Nucleus accumbens (tissue), 56 donors: ENCODE measurements at regions not wholly inside any gene's neighbourhood (a gene's known extent, or its start where the extent isn't known, plus 50 kb on each side); places are given as distances from the start of the nearest gene placed in this dataset.
"Not testable (repeated sequence)": the region's sequence is repeated elsewhere in the genome, so short reads cannot be mapped to it uniquely, and the experiment has no call there.

Experiments used
- DNase-seq, 56 donors: peaks; one replicate each; lab custom pipeline; 2025; lab: John Stamatoyannopoulos, UW

DNA sequence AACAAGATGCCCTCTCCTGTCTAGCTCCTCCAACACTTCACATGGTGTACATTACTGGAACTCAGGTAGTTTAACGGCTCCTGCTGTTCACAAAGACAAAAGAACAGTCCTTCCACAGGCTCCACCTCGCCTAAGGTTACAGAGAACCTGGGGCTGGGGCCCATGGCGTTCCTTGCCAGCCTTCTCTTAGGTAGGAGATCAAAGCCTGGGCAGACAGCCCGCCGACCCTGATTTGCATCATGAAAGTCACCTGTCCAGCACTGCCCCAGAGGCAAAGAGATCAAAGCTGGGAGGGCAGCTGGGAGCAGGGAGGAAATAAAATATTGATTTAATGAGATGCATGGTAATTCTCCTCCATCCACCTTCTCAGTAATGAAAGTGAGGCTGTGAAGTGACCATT, 115.0 kb upstream of the SLIT3 start:
- no peak for DNase-seq

DNA sequence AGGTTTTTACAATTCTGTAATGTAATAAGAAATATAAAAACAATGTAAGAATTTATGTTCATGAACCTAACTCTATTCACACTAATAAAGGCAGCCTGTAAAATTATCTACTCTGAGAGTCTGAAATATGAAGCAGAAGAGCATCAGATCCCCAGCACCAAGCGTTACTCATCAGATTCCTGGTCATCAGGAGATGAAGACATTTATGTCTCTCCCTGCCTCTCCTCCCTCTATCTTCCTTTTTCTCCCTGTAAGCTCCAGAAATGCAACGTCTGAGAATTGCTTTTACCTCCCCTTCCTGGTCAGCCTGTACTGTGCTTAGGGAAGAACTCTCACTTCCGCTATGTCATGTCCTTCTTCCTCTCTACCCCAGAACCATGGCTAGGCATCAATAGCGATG, 114.4 kb upstream of the SLIT3 start:
- DNase-seq: no peak

DNA sequence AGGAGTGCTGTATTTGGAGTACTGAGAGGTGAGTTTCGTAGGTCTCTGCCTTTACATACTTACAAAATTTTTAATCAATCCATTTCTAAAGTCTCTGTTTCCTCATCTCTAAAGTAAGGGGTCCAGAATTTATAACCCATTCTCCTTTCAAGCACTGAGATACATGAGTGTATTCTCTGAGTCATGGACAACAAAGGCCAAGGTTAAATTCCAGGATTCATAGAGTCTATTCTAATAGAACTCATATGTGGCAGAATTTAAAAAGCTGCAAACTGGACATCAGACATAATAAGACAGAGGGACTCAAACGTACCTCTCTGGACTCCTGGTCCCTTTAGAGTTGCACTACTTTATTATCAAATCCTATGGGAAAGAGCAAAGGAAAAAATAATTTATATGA, 112.5 kb upstream of the SLIT3 start:
- no peak for DNase-seq

DNA sequence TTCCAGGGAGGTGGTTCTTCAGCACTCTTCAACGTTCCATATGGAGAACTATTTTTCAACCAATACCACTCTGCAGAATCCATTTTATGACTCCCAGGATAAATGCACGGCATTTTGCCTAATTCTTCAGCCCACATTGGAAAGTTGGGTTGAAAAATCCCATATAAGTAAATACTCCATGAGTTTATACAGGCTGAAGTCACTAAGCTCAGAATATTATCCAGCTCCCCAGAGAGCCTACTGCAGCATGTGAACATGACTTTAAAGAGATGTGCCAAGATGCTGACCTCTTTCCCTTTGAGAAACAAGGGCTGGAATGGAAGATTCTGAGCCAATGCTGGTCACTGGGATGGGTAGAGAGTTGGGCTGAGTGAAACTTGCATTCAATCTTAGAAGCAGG, 111.9 kb upstream of the SLIT3 start:
- no peak for DNase-seq

DNA sequence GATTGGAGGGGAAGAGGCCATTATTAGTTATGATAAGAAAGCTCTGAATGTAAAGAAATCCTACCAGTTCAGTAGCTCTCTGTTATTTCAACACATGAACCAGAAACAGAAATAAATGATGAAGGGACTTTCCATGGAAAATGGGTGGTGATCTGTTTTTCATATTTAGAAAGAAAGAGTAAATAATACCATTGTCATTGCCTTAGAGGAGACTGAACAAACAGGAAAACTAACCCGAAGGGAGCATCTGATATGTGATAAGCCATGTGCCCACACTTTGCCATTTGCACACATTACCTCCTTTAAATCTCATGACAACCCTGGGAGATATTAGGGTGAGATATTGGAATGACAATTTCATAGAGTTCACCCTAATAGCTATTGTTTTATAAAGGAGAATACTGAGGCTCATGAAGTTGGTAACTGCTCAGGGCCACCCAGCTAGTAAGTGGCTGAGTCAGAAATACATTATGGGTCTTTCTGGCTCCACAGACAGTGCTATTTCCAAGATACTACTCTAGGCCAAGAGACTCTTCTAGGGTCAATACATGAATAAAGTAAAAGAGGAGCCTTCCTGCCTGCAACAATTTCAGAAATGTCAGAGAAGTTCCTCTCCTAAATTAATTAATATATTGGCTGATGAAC, 111.0 kb upstream of the SLIT3 start:
- DNase-seq: no peak

DNA sequence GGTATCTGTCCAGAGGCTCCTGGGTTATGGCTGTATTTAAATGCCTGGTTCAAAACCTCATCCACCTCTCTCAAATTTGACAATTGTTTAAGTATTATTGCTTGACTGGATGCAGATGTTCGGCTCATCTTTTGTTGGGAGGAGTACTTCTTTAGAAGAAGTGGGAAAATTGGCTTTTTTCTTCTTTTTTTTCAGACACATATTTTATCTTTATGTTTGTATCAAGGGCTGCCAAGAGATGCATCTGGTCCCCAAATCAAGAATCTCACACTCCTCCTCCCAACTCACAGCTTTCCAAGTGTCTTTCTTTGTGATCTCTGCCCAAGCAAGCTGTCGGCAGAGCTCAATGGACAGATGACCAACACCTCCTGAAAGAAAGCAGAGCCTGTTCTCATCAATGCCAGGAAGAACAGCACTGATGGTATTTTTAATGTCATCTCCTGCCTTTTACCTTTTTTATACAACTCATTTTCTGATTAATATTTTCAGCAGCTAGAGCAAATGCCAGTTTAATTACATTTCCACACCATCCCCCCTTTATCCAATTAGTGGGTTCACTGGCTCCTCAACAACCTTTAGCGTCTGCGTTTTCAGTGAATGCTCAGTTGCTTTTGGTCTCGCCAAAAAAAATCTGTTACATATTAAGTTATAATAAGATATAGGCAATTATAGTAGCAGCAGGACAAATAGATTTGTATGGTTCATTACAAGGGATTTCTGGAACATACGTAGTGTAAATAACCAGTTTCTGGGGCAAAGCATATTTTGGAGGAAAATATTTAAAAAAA, 110.3 kb upstream of the SLIT3 start:
- no peak for DNase-seq

DNA sequence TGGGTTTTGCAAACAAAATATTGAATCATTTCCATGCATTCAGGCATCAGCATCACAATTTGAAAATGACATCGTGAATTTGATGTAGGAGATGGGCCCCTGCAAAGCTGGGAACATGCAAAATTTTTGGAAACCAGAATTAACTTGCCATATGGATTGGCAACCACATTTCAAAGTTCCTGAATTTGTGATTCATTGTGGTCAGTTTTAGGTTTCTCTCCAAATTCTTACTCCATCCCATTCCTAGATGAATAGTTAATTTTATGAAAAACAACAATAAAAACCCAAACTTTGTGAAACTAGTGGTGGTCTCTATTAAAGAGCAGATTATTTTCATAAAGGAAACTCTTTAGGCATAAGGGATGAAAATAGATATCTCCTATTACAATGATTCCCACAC, 107.8 kb upstream of the SLIT3 start:
- no peak for DNase-seq

DNA sequence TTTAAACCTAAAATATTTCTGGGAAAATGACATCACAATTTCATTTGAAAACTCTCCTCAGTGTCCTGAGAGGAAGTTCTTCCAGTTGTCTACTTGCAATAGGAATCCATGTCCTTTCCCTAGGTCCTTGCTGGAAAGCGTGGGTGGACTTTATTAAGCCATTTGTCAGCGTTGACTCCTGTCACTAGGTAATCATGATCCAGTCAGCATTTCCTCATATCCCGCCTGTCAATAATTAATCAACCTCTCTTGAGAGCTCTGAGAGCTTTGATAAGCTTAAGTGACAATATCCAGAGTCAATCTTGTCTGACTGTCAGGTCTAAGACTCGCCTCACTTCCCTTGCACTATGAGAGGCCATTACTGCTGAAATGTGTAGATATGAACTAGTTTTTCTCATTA, 107.2 kb upstream of the SLIT3 start:
- DNase-seq: no peak

DNA sequence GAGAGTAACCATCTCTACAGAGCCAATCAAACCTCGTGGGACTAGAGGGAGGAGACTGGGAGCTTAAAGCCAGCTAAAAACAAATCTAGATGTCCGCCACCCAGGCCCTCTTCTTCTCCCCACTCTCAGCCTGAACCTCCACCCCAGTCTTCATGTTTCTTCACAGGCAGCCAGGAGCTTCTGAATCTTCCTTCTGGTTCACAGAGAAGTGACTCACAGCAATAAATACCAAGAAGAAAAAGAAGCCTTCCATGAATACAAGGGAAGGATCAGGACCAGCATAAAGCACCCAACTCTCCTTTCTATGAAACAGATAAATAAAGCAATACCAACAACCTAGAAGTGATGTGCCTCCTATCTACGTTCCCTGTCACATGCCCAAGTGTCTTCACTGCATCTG, 103.3 kb upstream of the SLIT3 start:
- no peak for DNase-seq

DNA sequence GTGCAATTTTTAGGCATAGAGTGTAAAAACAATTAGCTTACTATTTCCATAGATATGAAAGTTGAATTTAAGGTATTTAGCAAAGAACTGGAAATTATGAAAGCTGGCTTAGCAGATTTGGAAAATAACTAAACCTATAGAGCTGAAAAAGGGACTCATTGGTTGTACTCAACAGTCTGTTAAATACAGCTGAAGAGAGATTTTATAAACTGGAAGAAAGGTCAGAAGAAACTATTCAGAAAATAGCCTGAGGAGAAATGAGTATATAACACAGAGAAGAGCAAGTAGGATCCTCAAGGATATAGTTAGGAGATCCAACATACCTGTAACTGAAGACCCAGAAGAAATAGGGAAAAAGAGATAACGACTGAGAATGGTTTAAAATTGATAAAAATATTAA, 97.6 kb upstream of the SLIT3 start:
- no peak for DNase-seq

DNA sequence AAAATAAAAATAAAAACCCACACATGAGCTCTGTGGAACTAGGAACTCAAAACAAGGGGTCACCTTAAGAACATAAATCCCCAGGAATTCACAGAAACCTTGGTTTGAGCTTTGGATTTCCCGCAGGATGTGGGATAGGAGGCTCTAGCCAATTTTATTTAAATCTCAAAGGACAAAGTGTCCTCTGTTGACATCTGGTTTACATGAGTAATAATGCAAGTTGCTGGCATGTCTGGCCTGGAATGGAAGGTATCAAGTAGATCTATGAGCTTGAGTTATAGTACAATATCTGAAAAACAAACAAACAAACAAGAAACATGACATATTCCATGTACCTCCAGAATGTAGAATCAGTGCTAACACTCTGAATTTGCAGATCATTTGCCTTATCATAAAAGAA, 94.2 kb upstream of the SLIT3 start:
- DNase-seq: no peak

DNA sequence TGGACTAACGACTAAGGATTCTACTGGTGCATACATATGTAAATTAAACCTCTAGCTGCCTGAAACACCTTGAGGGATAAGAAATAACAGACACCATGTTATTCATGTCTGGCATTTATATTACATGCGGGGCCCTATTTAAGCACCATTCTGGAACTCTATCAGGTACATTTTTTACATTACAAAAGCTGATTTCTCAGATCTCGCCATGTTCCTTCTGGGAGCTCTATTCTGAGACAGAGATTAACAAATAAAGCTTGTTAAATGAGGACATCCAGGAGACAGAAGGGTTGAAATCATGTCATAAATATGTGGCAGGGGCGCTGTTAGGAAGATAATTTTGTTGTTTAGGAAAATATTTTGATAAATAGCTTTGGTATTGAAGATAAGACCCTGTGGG, 93.4 kb upstream of the SLIT3 start:
- no peak for DNase-seq

DNA sequence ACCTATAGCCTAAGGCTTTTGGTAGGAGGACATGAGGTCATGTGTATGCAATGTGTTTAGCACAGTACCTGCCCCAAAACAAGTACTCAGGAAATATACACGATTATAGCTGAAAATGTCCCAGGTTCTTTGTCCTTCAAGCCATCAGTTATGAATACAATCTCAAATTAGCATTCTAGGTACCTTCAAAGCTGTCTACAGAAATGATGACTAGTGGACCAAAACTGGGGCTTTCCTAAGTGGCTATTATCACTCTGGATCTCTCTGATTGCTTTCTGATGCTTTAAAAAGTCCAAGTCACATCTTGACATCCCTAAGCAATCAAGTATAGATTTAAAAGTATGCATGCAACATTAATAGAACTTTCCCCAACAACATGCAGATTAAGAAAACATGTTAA, 93.0 kb upstream of the SLIT3 start:
- no peak for DNase-seq

DNA sequence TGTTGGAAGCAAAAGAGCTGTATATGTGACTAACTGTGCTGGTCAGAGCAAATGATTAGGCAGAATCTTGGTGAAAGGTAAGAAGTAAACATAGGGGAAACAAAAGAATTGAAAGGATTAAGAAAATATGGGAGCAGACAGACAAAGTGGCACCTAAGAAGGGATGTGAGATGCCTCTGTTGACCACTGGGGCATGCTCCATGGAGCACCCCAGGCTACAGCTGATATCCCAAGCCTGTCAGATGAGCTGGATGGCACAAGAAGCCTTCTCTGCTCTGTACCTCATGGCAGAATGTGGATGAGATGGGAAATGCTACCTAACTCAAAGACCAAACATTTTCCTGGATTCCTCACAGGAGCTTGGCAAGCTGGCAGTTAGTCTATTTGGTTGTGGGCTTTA, 89.3 kb upstream of the SLIT3 start:
- DNase-seq: no peak

DNA sequence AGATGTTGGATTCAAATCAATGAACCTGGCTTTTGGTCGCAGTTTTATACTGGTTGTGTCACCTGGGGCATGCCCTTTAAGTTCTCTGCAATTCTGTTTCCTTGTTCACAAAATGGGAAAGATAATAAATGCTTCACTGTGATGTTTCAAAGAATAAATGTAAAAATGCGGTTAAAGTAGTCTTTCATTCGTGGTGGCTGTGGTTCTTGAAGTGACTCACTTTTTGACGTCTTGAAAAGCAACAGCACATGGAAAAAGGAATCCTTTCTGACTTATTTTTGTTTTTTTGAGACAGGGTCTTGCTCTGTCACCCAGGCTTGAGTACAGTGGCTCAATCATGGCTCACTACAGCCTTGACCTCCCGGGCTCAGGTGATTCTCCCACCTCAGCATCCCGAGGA, 88.4 kb upstream of the SLIT3 start:
- DNase-seq: no peak

DNA sequence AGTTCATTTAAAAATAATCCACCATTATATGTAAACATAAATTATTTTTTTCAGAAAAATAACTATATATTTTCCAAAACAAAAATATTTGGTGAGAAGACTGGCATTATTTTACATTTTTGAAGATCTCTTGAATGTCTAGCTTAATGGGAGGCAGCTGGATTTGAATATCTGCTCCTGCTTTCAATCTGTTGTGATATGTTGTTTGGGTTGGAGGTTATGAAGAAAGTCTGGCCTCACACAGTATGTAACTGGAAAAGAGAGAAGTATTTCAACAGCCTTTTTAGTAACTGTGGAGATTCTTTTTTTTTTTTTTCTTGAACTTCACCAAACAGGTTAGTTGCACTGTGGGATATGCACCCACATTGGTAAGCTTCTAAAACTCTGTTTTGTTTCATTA, 84.7 kb upstream of the SLIT3 start:
- no peak for DNase-seq

DNA sequence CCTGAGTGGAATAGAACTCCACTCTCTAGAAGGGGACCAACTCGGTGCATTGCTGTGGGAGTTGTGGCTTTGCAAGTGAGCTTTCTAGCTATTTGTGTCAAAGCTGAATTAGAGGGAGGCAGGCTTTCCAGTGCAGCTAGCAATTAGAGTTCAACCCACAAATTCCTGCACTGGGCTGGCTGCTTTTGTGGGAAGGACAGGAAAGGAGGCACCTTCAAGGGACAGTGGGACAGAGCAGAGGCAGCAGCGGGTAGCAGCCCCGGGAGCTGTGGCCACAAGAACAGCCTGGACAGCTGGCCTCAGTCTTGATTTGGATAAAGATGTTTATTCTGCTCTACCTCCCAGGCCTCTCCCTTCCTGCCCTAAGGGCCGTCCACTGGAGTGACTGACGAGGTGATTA, 83.7 kb upstream of the SLIT3 start:
- DNase-seq: no peak

DNA sequence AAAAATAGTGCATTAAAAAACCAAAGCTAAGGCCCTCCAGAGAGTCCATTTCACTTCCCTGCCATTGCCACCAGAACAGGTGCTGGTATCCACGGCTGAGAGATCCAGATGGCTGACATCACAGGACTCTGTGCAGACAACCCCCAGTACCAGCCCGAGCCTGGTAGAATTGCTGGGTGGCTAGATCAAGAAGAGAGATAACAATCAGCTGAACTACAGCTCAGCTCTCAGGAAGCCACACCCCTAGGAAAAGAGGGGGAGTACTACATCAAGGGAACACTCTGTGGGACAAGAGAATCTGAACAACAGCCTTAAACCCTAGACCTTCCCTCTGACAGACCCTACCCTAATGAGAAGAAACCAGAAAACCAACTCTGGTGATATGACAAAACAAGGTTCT, 73.8 kb upstream of the SLIT3 start:
- DNase-seq: no peak

DNA sequence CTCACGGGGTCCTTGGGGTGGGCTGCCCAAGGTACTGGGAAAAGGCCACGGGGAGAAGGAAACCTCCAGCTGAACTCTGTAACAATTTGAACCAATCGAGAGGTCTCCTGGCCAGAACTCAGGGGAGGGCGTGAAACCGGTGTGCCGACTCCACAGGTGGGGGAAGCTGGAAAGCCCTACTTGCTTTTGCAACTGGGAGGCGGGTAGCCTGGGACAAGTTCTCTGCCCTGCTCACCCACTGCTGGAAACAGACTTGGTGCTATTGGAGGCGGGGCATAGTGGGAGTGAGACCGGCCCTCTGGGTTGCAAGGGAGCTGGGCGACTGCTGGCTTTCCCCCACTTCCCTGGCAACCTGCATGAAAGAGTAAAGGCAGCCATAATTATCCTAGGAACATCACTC, 73.2 kb upstream of the SLIT3 start:
- no peak for DNase-seq

DNA sequence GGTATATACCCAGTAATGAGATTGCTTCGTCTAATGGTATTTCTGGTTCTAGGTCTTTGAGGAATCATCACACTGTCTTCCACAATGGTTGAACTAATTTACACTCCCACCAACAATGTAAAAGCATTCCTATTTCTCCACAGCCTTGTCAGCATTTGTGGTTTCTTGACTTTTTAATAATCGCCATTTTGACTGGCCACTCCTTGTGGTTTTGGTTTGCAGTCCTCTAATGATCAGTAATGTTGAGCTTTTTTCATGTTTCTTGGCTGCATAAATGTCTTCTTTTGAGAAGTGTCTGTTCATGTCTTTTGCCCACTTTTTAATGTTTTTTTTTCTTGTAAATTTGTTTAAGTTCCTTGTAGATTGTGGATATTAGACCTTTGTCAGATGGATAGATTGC, 70.9 kb upstream of the SLIT3 start:
- DNase-seq: not testable (repeated sequence)

DNA sequence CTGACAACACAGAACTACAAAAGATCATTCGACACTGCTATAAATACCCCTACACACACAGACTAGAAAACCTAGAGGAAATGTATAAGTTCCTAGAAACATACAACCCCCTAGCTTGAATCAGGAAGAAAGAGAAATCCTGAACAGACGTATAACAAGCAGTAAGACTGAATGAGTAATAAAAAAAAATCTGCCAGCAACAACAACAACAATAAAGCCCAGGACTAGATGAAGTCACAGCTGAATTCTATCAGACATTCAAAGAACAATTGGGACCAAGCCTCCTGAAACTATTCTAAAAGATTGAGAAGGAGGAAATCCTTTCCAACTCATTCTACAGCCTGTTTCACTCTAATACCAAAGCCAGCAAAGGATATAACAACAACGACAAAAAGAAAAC, 68.2 kb upstream of the SLIT3 start:
- no peak for DNase-seq

DNA sequence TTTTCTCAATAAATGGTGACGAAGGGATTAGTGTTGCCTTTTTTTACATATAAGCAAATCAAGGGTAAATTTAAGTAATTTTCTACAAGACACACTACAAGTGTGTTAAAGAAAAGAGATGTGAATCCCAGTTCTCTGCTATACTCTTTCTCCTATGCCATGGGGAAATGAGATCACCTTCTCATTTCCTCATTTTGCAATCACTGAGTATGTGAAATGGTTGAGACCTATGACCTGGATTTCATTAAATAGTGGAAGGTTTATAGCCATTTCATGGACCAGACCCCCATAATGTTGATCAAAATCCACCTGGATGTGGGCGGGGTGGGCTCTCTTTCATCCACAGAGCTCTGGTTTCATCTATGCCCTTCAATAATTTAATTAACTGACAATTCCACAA, 66.9 kb upstream of the SLIT3 start:
- DNase-seq: no peak

DNA sequence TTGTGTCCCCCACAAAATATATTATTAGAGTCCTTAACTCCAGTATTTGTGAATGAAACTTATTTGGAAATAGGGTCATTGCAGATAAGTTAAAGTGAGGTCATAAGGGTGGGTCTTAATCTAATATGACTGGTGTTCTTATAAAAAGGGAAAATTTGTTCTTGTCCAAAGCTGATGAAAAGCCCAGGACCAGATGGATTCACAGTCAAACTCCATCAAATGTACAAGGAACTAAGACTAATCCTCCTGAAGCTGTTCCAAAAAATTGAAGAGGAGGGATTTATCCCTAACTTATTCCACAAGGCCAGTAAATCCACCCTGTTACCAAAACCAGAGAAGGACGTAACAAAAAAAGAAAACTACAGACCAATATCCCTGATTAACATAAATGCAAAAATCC, 56.4 kb upstream of the SLIT3 start:
- no peak for DNase-seq
